Keratinocyte (primary cell): ENCODE measurements at regions not wholly inside any gene's neighbourhood (a gene's known extent, or its start where the extent isn't known, plus 50 kb on each side); places are given as distances from the start of the nearest gene placed in this dataset.

Experiments
- CTCF ChIP-seq, 3 experiments: IDR thresholded peaks in 1 of 3; conservative IDR thresholded peaks in 1 of 3; optimal IDR thresholded peaks in 1 of 3; 2 replicates in 2 of 3; 3 replicates in 1 of 3; pipeline versions ENCODE3 to v1.5.1; 2011; ENCODE audit warnings: low read length in 3 of 3, mild to moderate bottlenecking in 3 of 3, moderate library complexity in 2 of 3, control low read depth in 1 of 3, inconsistent platforms in 1 of 3; ENCODE audit not compliant: insufficient read depth in 2 of 3; ENCODE audit errors: extremely low read depth in 1 of 3
- EZH2 ChIP-seq: IDR thresholded peaks from one replicate; pipeline ENCODE4 v1.6.1; 2012; ENCODE audit warnings: inconsistent platforms, mild to moderate bottlenecking, low read length, moderate library complexity

GRCh38 chr13:88643233-88643632 lies 972.1 kb downstream of the SLITRK5 start:
- TF ChIP-seq CTCF (optimal IDR thresholded peaks at IDR 0.05 in 1 of 3, IDR thresholded peaks at IDR 0.05 in 1 of 3, conservative IDR thresholded peaks at IDR 0.05 in 1 of 3; ENCODE audit: extremely low read depth in 1 of 3, insufficient read depth in 2 of 3, low read length in 3 of 3) (no peak), EZH2 (no peak)
